ENCODE measurements at regions not wholly inside any gene's neighbourhood (a gene's known extent, or its start where the extent isn't known, plus 50 kb on each side); places are given as distances from the start of the nearest gene placed in this dataset.

GRCh38 chr2:106607371-106607770, 120.2 kb downstream of the CD8B2 start:
- Histone ChIP-seq H3K4me3 (no peak overlapping the region), H3K9me3 (no peaks in the 10 kb centered on the region), H3K27me3 (no peaks in the 10 kb centered on the region), H3K4me1 (no peaks in the 10 kb centered on the region), H3K27ac (no peak overlapping the region), H3K36me3 (no peaks in the 10 kb centered on the region)
- TF ChIP-seq, protein P1, sequence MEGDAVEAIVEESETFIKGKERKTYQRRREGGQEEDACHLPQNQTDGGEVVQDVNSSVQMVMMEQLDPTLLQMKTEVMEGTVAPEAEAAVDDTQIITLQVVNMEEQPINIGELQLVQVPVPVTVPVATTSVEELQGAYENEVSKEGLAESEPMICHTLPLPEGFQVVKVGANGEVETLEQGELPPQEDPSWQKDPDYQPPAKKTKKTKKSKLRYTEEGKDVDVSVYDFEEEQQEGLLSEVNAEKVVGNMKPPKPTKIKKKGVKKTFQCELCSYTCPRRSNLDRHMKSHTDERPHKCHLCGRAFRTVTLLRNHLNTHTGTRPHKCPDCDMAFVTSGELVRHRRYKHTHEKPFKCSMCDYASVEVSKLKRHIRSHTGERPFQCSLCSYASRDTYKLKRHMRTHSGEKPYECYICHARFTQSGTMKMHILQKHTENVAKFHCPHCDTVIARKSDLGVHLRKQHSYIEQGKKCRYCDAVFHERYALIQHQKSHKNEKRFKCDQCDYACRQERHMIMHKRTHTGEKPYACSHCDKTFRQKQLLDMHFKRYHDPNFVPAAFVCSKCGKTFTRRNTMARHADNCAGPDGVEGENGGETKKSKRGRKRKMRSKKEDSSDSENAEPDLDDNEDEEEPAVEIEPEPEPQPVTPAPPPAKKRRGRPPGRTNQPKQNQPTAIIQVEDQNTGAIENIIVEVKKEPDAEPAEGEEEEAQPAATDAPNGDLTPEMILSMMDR (IDR thresholded peaks at IDR 0.05), result no peak
- intact Hi-C loops (cut with DNase I), result no loop called here
- DNase-seq, result no peak
- no peak for ATAC-seq
- no peak for FAIRE-seq
- WGBS, 2 donors, result 85 to 97% methylated on average over 1 of the region's 1 CpG

GRCh38 chr2:106609780-106610179, 122.6 kb downstream of the CD8B2 start:
- peaks cover 2 to 6% (median 3%) of the 10 kb centered on the region in 3 donors for H3K4me1 ChIP-seq
- 22 to 30% methylated on average over 2 of the region's 2 CpGs for WGBS, 2 donors
- H3K36me3 ChIP-seq, result no peaks in the 10 kb centered on the region
- H3K4me3 ChIP-seq, result no peak overlapping the region
- DNase-seq (no peak), ATAC-seq (no peak), FAIRE-seq (no peak)
- TF ChIP-seq, protein P1 (IDR thresholded peaks at IDR 0.05), result no peak
- H3K27me3 ChIP-seq, result no peaks in the 10 kb centered on the region
- no peak overlapping the region for H3K27ac ChIP-seq
- H3K9me3 ChIP-seq, result no peaks in the 10 kb centered on the region
- intact Hi-C loops (cut with DNase I), result no loop called here

- TF ChIP-seq, protein P1 (IDR thresholded peaks at IDR 0.05), result no peak
- DNase-seq, result peak in 4 of 6 donors; percentile 20 to 53 (median 45)
- H3K27ac ChIP-seq, result peak overlapping the region in 1 of 4 donors; percentile 44
These were observed 127.5 kb downstream of the CD8B2 start for GRCh38 chr2:106614511-106615291.

DNA sequence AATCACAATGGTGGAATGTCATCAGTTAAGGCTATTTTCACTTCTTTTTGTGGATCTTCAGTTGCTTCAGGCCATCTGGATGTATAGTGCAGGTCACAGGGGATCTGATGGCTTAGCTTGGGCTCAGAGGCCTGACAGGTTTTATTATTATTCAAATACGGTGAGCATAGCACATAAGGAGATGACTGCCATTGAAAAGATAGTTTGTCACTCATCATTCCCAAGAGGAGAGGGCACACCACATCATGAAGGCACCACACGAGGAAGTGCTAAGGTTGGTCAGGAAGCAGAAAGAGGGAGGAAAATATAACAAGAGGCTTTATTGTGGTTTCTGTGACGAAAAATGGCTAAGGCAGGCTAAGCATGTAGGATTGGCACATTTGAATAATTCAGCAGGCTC, 131.4 kb downstream of the CD8B2 start:
- no peak for ATAC-seq
- TF ChIP-seq, protein P1 (IDR thresholded peaks at IDR 0.05), result no peak
- Histone ChIP-seq H3K27me3 (no peaks in the 10 kb centered on the region), H3K27ac (no peak overlapping the region), H3K4me3 (no peak overlapping the region), H3K36me3 (no peaks in the 10 kb centered on the region), H3K9me3 (no peaks in the 10 kb centered on the region), H3K4me1 (peaks cover 6 to 10% (median 9%) of the 10 kb centered on the region in 3 donors)
- no peak for FAIRE-seq
- DNase-seq, result no peak
- intact Hi-C loops (cut with DNase I), result no loop called here
- 85 to 87% methylated on average over 3 of the region's 3 CpGs for WGBS, 2 donors

More at GRCh38 chr2:106614511-106615291, 127.5 kb downstream of the CD8B2 start:
- WGBS, 2 donors, result 19 to 20% methylated on average over 5 of the region's 5 CpGs
- ATAC-seq, result peak; percentile 95 to 98 (median 96)
- Histone ChIP-seq H3K9me3 (no peaks in the 10 kb centered on the region), H3K36me3 (no peaks in the 10 kb centered on the region), H3K27me3 (no peaks in the 10 kb centered on the region), H3K4me1 (peaks cover 6 to 10% (median 9%) of the 10 kb centered on the region in 3 donors), H3K4me3 (no peak overlapping the region)
- intact Hi-C loops (cut with DNase I), result no loop called here
- no peak for FAIRE-seq

GRCh38 chr2:106623456-106623855, 136.3 kb downstream of the CD8B2 start:
- ATAC-seq, result no peak

More at GRCh38 chr2:106623456-106623855, 136.3 kb downstream of the CD8B2 start:
- DNase-seq (no peak), FAIRE-seq (no peak)
- TF ChIP-seq, protein P1 (IDR thresholded peaks at IDR 0.05), result no peak
- no peaks in the 10 kb centered on the region for H3K9me3 ChIP-seq
- H3K4me3 ChIP-seq, result no peak overlapping the region
- H3K36me3 ChIP-seq, result no peaks in the 10 kb centered on the region
- intact Hi-C loops (cut with DNase I), result no loop called here
- no peaks in the 10 kb centered on the region for H3K4me1 ChIP-seq
- H3K27ac ChIP-seq, result no peak overlapping the region
- H3K27me3 ChIP-seq, result no peaks in the 10 kb centered on the region
- 65 to 71% methylated on average over 2 of the region's 2 CpGs for WGBS, 2 donors

Measured in pancreas (tissue), 10 donors.